ENCODE measurements at regions not wholly inside any gene's neighbourhood (a gene's known extent, or its start where the extent isn't known, plus 50 kb on each side); places are given as distances from the start of the nearest gene placed in this dataset.
A peak's percentile ranks its signal among the peaks of the same experiment; 100 is the strongest.

DNA sequence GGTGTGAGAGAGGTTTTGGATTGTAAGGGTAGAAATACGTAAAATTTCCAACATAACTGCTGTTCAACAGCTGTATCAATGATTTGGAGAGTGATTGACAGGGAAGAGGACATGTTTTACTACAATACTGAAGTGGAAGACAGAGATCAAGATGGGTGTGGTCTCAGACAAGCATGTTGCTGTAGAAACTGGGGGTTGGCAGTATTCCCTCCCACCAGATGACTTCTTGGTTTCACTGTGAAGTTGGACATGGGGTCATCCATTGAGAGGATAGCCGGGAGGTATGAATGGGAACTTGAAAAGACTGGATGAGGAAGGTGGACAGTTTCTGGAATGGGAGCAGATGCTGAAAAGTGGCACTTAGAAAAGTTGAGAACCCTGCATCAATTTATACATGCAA is 95.3 kb upstream of the HDAC9 start:
- Mint-ChIP-seq H3K9me3 (no peaks in the 10 kb centered on the region), H3K4me3 (no peak overlapping the region), H3K4me1 (ENCODE audit: low read depth in 2 of 2) (peaks cover 14 to 31% of the 10 kb centered on the region in 2 donors), H3K27ac (peak overlapping the region in 1 of 2 donors; percentile 24), H3K36me3 (no peaks in the 10 kb centered on the region), H3K27me3 (no peaks in the 10 kb centered on the region)
- ATAC-seq: no peak
- DNase-seq (ENCODE audit: low spot score): no peak

DNA sequence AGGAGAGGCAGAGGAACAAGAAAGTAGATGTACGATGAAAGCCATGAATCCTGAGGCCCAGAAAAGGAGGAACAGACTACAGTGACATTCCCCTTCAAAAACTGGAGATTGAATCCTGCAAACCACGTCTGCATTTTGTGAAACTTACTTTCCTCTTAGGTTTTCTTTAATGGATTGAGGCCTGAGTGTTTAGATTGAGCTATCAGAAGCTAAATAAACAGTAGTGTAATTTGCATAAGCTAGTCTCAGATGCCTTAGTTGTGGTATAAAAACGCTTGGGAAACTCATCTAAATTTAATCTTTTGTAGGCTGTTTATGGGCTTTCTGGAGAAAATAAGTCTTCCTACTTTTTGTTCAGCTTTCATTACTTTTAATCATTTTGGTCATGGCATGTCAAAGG is 94.8 kb upstream of the HDAC9 start:
- no peaks in the 10 kb centered on the region for H3K36me3 Mint-ChIP-seq

DNA sequence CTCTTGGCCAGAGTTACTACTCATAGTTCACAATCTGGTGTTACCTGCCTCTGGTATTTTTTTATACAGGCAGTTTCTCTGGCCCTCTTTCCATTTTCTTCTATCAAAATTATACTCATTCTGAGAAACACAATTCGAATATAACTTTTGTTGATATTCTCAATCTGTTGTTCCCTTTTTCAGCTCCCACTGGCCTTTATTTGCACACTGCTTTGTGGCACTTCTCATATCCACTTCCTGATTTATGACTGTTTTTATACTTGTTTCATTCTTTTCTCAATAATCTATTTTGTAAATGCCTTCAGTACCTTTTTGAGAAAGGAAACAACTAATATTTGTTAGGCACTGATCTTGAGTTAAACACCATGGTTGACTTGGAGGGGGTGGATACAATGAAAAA is 93.8 kb upstream of the HDAC9 start:
- no peaks in the 10 kb centered on the region for H3K9me3 Mint-ChIP-seq
- no peak overlapping the region for H3K4me3 Mint-ChIP-seq
- H3K36me3 Mint-ChIP-seq: no peaks in the 10 kb centered on the region
- H3K27me3 Mint-ChIP-seq: no peaks in the 10 kb centered on the region
- H3K4me1 Mint-ChIP-seq (ENCODE audit: low read depth in 2 of 2): peaks cover 19 to 36% of the 10 kb centered on the region in 2 donors
- DNase-seq (ENCODE audit: low spot score): no peak
- no peak for ATAC-seq
- H3K27ac Mint-ChIP-seq: peak overlapping the region in 1 of 2 donors; percentile 78

More for the DNA sequence above, 94.8 kb upstream of the HDAC9 start:
- H3K4me1 Mint-ChIP-seq (ENCODE audit: low read depth in 2 of 2): peaks cover 18 to 35% of the 10 kb centered on the region in 2 donors
- no peaks in the 10 kb centered on the region for H3K9me3 Mint-ChIP-seq
- H3K27me3 Mint-ChIP-seq: no peaks in the 10 kb centered on the region
- no peak overlapping the region for H3K27ac Mint-ChIP-seq
- no peak for DNase-seq (ENCODE audit: low spot score)
- H3K4me3 Mint-ChIP-seq: no peak overlapping the region
- ATAC-seq: no peak

DNA sequence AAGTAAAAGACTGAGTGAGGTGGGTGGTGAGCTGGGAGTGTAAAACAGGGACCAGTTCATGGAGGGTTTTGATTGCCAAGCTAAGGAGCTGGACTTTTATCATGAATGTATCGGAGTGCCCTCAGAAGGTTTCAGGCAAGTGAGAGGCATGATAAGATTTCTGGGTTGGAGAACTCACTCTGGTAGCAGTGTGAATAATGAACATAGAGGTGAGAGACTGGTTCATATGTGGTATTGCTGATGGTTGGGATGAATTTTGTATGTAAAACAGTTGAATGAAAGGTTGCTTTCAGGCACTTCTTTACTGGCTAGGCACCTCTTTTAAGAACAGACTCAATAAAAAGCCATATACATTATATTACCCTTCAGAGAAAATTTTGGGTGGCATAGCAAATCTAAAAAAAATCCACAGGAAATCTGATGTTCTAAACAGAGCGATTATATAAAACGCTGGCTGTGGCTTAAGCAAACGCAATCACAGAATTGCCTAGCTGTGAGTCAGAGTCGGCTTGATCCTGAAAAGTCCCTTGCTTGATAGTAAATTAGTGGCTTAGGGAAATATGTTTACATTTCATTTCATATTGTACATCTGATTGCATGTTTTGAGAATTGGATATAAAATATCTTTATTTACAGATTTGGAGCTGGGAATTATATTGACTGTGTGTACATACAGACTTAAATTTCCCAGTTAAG is 92.9 kb upstream of the HDAC9 start:
- peak overlapping the region in 1 of 2 donors; percentile 78 for H3K27ac Mint-ChIP-seq
- H3K27me3 Mint-ChIP-seq: no peaks in the 10 kb centered on the region
- no peaks in the 10 kb centered on the region for H3K9me3 Mint-ChIP-seq
- H3K36me3 Mint-ChIP-seq: no peaks in the 10 kb centered on the region
- peak overlapping the region; percentile 22 for H3K4me3 Mint-ChIP-seq
- H3K4me1 Mint-ChIP-seq (ENCODE audit: low read depth in 2 of 2): peaks cover 19 to 41% of the 10 kb centered on the region in 2 donors
- ATAC-seq (peak in 1 of 2 donors; percentile 80), DNase-seq (ENCODE audit: low spot score) (no peak)

DNA sequence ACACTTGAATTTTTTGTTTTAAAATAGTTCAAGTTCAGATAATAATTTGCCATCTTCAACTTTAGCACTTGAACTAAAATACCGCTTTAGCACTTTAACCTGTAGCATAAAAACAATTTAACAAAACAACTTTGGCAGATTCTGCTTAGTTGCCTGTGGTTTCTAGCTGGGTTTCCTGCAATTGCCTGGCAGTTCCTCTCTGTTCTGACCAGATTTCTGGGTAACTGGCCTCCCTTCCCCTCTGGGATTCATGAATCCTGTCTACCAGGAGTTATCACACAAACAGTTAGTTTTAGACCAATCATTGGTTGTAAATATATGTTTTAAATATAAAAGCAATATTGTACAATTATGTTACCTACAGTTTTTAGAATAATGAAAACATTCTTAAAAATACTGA is 89.8 kb upstream of the HDAC9 start:
- Mint-ChIP-seq H3K9me3 (no peaks in the 10 kb centered on the region), H3K36me3 (no peaks in the 10 kb centered on the region), H3K27me3 (no peaks in the 10 kb centered on the region), H3K4me1 (ENCODE audit: low read depth in 2 of 2) (peaks cover 19 to 30% of the 10 kb centered on the region in 2 donors), H3K27ac (peak overlapping the region in 1 of 2 donors; percentile 65), H3K4me3 (peak overlapping the region; percentile 2)
- DNase-seq (ENCODE audit: low spot score) (no peak), ATAC-seq (peak in 1 of 2 donors; percentile 43)

DNA sequence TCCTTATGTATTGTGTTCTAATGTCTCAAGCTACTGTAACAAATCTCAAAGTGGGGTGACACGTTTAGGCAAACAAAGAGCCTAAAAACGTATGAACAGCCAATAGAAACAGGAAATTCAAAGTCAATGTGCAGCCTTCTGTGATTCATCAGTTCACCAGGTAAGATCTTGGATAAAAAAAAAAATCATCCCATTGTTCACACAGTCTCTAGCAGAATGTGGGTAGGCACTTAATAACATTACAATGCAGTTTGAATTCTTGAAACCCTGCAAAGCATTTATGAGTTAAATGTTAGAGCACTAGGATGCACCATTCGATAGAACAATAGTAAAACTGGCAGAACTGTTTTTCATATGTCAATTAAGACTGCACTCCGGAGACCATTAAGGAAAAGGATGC is 88.2 kb upstream of the HDAC9 start:
- Mint-ChIP-seq H3K27ac (peak overlapping the region in 1 of 2 donors; percentile 68), H3K27me3 (no peaks in the 10 kb centered on the region), H3K4me1 (ENCODE audit: low read depth in 2 of 2) (peaks cover 11 to 19% of the 10 kb centered on the region in 2 donors), H3K9me3 (no peaks in the 10 kb centered on the region), H3K4me3 (no peak overlapping the region), H3K36me3 (no peaks in the 10 kb centered on the region)
- DNase-seq (ENCODE audit: low spot score) (no peak), ATAC-seq (no peak)

DNA sequence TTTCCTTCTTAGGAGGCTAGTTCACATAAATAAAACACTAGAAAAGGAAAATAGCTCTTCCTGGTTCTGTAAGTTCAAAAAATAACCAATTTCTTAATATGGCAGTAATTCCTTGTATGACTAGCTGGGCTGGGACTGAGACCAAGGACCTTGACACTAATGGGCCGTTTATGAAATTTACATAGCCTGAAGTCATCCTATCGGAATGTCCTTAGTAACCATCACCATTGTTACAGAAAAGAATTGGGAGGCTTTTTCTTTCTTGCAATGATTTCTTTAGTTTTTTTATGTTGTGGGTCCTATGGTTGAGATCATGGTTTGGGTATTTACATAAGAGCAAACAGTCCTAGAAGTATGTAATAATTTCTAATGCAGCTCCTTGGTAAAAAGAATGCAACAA is 87.1 kb upstream of the HDAC9 start:
- H3K27ac Mint-ChIP-seq: no peak overlapping the region
- H3K36me3 Mint-ChIP-seq: no peaks in the 10 kb centered on the region
- H3K9me3 Mint-ChIP-seq: no peaks in the 10 kb centered on the region
- no peak overlapping the region for H3K4me3 Mint-ChIP-seq
- peaks cover 9 to 16% of the 10 kb centered on the region in 2 donors for H3K4me1 Mint-ChIP-seq (ENCODE audit: low read depth in 2 of 2)
- DNase-seq (ENCODE audit: low spot score): no peak
- ATAC-seq: no peak
- no peaks in the 10 kb centered on the region for H3K27me3 Mint-ChIP-seq

DNA sequence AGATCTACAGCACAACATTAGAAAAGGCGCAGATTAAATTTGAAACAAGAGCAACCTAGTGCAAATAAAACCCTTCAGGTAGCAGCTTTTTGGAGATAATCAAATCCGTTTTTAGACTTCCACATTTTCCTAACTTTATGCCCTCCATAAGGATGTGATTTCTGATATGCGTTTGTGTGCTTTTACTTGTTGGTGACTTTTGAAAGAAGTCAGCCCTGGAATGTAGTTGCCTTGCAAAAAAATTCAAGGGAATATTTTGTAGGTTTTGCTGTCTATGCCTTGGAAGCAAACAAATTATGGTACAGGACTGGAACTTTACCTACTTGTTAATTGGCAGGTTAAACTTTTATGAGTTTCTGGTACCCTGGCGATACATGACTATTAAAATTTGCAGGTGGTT is 86.7 kb upstream of the HDAC9 start:
- H3K36me3 Mint-ChIP-seq: no peaks in the 10 kb centered on the region
- H3K4me3 Mint-ChIP-seq: no peak overlapping the region
- H3K9me3 Mint-ChIP-seq: no peaks in the 10 kb centered on the region
- DNase-seq (ENCODE audit: low spot score): no peak
- peaks cover 9 to 13% of the 10 kb centered on the region in 2 donors for H3K4me1 Mint-ChIP-seq (ENCODE audit: low read depth in 2 of 2)
- no peak for ATAC-seq
- no peaks in the 10 kb centered on the region for H3K27me3 Mint-ChIP-seq
- H3K27ac Mint-ChIP-seq: no peak overlapping the region

DNA sequence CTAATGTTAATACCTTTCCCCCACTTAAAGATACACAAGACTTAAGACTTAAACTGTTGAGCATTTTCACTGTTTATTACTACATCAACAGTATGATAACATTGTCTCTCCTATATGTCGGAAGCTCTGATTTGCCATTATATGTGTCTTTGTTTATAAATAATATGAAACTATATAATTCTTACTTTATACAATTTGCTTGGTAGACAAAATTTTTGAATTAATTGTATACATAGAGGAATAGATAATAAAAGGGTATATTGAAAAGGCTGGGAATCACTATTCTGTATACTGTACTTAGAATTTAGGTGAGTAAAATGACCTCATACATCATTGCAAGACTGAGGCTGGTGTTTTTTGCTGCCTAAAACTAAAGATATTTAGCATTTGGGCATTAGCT is 82.1 kb upstream of the HDAC9 start:
- Mint-ChIP-seq H3K27me3 (no peaks in the 10 kb centered on the region), H3K4me3 (no peak overlapping the region), H3K27ac (no peak overlapping the region), H3K4me1 (ENCODE audit: low read depth in 2 of 2) (no peaks in the 10 kb centered on the region), H3K36me3 (no peaks in the 10 kb centered on the region), H3K9me3 (no peaks in the 10 kb centered on the region)
- ATAC-seq: no peak
- no peak for DNase-seq (ENCODE audit: low spot score)

DNA sequence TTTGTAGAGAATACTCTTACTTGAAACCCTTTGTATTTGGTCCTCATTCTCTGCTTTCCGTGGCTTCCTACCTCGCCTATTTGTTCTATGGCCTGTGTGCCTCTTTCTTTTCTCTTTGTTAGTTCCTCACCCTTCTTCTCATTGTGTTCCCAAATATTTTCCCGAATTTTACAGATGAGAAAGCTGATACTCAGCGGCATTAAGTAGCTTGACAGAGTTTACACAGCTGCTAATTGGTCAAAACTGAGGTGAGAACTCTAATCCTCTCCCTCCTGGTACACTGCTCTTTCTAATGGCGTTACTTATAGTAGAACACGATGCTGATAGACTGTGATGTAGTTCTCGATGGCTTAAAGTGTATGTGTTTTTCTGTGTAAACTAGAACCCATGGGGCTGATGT is 80.7 kb upstream of the HDAC9 start:
- H3K27ac Mint-ChIP-seq: no peak overlapping the region
- H3K4me3 Mint-ChIP-seq: no peak overlapping the region
- no peaks in the 10 kb centered on the region for H3K4me1 Mint-ChIP-seq (ENCODE audit: low read depth in 2 of 2)
- ATAC-seq (no peak), DNase-seq (ENCODE audit: low spot score) (no peak)
- no peaks in the 10 kb centered on the region for H3K27me3 Mint-ChIP-seq
- no peaks in the 10 kb centered on the region for H3K36me3 Mint-ChIP-seq
- H3K9me3 Mint-ChIP-seq: no peaks in the 10 kb centered on the region

DNA sequence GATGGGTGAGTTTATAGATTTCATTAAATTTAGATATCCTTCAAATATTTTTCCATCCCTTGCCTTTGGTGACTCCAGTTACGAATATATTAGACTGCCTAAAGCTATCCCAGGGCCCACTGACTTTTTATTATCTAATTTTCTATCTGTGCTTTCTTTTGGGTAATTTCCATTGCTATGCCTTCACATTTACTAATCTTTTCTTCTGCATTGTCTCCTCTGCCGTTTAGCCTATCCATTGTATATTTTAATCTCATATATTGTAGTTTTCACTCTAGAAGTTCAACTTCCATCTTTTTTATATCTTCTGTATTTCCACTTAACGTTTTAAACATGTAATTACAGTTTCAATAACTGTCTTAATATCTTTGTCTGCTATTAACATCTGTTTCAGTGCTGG is 78.6 kb upstream of the HDAC9 start:
- Mint-ChIP-seq H3K9me3 (no peaks in the 10 kb centered on the region), H3K27me3 (no peaks in the 10 kb centered on the region), H3K4me1 (ENCODE audit: low read depth in 2 of 2) (no peaks in the 10 kb centered on the region), H3K27ac (no peak overlapping the region), H3K4me3 (no peak overlapping the region), H3K36me3 (no peaks in the 10 kb centered on the region)
- no peak for ATAC-seq
- DNase-seq (ENCODE audit: low spot score): no peak

DNA sequence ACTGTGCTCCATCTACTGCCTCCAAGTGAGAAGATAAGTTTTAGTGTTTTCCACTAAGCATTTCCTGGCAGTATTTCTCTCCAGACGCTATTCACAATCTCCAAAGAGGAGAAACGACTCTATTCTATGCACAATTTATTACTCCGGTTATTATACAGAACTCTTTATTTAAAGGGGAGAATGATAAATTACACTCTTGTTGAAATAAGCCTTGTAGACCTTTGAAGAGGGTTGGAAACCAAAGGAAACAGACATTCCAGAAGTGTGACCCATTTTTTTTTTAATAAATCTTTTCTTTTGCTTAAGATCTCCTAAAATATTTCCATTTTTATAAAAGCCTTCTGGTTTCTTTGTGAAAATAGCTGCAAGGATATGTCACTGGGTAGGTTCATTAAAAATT is 76.1 kb upstream of the HDAC9 start:
- Mint-ChIP-seq H3K4me3 (no peak overlapping the region), H3K27me3 (no peaks in the 10 kb centered on the region), H3K36me3 (no peaks in the 10 kb centered on the region), H3K27ac (no peak overlapping the region), H3K4me1 (ENCODE audit: low read depth in 2 of 2) (no peaks in the 10 kb centered on the region), H3K9me3 (no peaks in the 10 kb centered on the region)
- ATAC-seq (no peak), DNase-seq (ENCODE audit: low spot score) (no peak)

DNA sequence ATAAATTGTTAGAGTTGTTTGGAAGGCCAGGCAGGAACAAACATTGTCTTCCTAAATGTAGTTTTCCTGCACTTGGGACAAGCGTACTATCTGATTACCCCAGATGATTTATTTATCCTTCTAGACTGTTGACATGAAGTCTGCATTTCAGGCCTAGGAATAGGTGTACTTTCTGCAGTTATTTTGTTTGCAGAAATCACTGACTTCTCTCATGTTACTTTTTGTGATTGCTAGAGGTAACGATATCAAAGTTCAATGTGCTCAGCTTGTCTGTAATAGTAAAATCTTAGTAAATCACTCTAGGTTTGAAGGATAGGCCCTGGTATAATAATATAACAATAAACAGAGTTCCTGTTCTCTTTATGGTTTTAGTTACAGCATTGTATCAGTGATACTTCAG is 75.4 kb upstream of the HDAC9 start:
- Mint-ChIP-seq H3K9me3 (no peaks in the 10 kb centered on the region), H3K4me3 (no peak overlapping the region), H3K27ac (no peak overlapping the region), H3K4me1 (ENCODE audit: low read depth in 2 of 2) (no peaks in the 10 kb centered on the region), H3K36me3 (no peaks in the 10 kb centered on the region), H3K27me3 (no peaks in the 10 kb centered on the region)
- no peak for ATAC-seq
- DNase-seq (ENCODE audit: low spot score): no peak

DNA sequence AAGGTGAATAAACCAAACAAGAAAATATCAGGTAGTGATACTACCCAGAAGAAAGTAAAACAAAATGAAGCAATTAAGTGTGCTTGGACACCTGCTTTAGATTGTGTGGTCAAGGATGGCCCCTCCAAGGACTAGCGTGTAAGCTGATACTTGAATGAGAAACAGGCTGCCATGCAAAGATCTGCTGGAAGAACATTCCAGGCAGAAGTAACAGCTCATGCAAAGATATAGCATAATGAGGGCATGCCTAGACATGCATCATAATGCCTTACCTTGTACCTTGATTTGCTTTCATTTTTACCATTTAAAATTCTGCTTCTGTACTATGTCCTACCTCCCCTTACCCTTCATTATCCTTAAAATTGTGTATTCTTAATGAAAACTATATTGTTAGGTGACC is 74.8 kb upstream of the HDAC9 start:
- no peaks in the 10 kb centered on the region for H3K9me3 Mint-ChIP-seq
- no peak overlapping the region for H3K4me3 Mint-ChIP-seq
- no peak for DNase-seq (ENCODE audit: low spot score)
- no peak overlapping the region for H3K27ac Mint-ChIP-seq
- no peaks in the 10 kb centered on the region for H3K36me3 Mint-ChIP-seq
- ATAC-seq: no peak
- H3K27me3 Mint-ChIP-seq: no peaks in the 10 kb centered on the region
- H3K4me1 Mint-ChIP-seq (ENCODE audit: low read depth in 2 of 2): peaks cover 0 to 4% of the 10 kb centered on the region in 2 donors
